Muscle of leg (tissue), 3 donors: ENCODE measurements at regions not wholly inside any gene's neighbourhood (a gene's known extent, or its start where the extent isn't known, plus 50 kb on each side); places are given as distances from the start of the nearest gene placed in this dataset.

Source experiments
- DNase-seq: peaks from one replicate; pipeline ENCODE4 v3.0.0; 2013
- H3K27ac ChIP-seq: one replicate; pipeline ENCODE4 v1.5.1; 2013; ENCODE audit warnings: mild to moderate bottlenecking, low read length, control low read depth
- H3K27me3 ChIP-seq: one replicate; pipeline ENCODE4 v1.6.1; 2013; ENCODE audit warnings: low read length; ENCODE audit not compliant: control insufficient read depth, insufficient read depth
- H3K36me3 ChIP-seq: one replicate; pipeline ENCODE4 v1.6.1; 2013; ENCODE audit warnings: low read length; ENCODE audit not compliant: control insufficient read depth, insufficient read depth
- H3K4me1 ChIP-seq: one replicate; pipeline ENCODE4 v1.6.1; 2013; ENCODE audit warnings: low read length; ENCODE audit not compliant: control insufficient read depth, insufficient read depth
- H3K4me3 ChIP-seq: one replicate; pipeline ENCODE4 v1.5.1; 2013; ENCODE audit warnings: low read length, control low read depth
- H3K9me3 ChIP-seq: replicated peaks from 2 replicates; pipeline ENCODE4 v1.6.1; 2013; ENCODE audit warnings: low read depth, low read length; ENCODE audit not compliant: control insufficient read depth
- WGBS: methylation state at CpG from one replicate; pipeline ENCODE4 v1.1.5; 2013; ENCODE audit warnings: missing lambda C conversion rate; ENCODE audit not compliant: insufficient coverage; 5-methylcytosine and 5-hydroxymethylcytosine counted together

GRCh38 chr5:17813214-17813613 is 179.0 kb downstream of the TAF11L14 start:
- no peak overlapping the region for H3K4me3 ChIP-seq
- WGBS = 97% methylated on average over 2 of the region's 5 CpGs
- DNase-seq = no peak
- H3K4me1 ChIP-seq = no peaks in the 10 kb centered on the region
- no peaks in the 10 kb centered on the region for H3K9me3 ChIP-seq
- no peaks in the 10 kb centered on the region for H3K36me3 ChIP-seq
- H3K27ac ChIP-seq = no peak overlapping the region
- H3K27me3 ChIP-seq = no peaks in the 10 kb centered on the region

GRCh38 chr5:17816505-17816904 is 182.2 kb downstream of the TAF11L14 start:
- no peaks in the 10 kb centered on the region for H3K4me1 ChIP-seq
- no peaks in the 10 kb centered on the region for H3K36me3 ChIP-seq
- no peak overlapping the region for H3K27ac ChIP-seq
- H3K27me3 ChIP-seq = no peaks in the 10 kb centered on the region
- no peaks in the 10 kb centered on the region for H3K9me3 ChIP-seq
- WGBS = 40% methylated on average over 1 of the region's 1 CpG
- DNase-seq = peak; percentile 18
- H3K4me3 ChIP-seq = no peak overlapping the region

GRCh38 chr5:17816944-17817343 is 182.7 kb downstream of the TAF11L14 start:
- Histone ChIP-seq H3K9me3 (no peaks in the 10 kb centered on the region), H3K36me3 (no peaks in the 10 kb centered on the region), H3K27me3 (no peaks in the 10 kb centered on the region), H3K4me3 (no peak overlapping the region), H3K27ac (no peak overlapping the region), H3K4me1 (no peaks in the 10 kb centered on the region)
- WGBS = no CpG with 5 or more reads among the region's 2 CpGs
- DNase-seq = no peak

- H3K4me1 ChIP-seq = no peaks in the 10 kb centered on the region
- no peak overlapping the region for H3K27ac ChIP-seq
- DNase-seq = peak; percentile 35
- no peaks in the 10 kb centered on the region for H3K36me3 ChIP-seq
- no peak overlapping the region for H3K4me3 ChIP-seq
- H3K9me3 ChIP-seq = no peaks in the 10 kb centered on the region
- H3K27me3 ChIP-seq = no peaks in the 10 kb centered on the region
Measured at GRCh38 chr5:17817990-17818389, 183.7 kb downstream of the TAF11L14 start.

- Histone ChIP-seq H3K4me3 (no peak overlapping the region), H3K27me3 (no peaks in the 10 kb centered on the region), H3K36me3 (no peaks in the 10 kb centered on the region), H3K27ac (no peak overlapping the region), H3K4me1 (no peaks in the 10 kb centered on the region), H3K9me3 (no peaks in the 10 kb centered on the region)
- no peak for DNase-seq
- 75% methylated on average over 1 of the region's 5 CpGs for WGBS
Measured at GRCh38 chr5:17819783-17820182, 185.5 kb downstream of the TAF11L14 start.

- Histone ChIP-seq H3K27ac (no peak overlapping the region), H3K9me3 (no peaks in the 10 kb centered on the region), H3K27me3 (no peaks in the 10 kb centered on the region), H3K4me1 (peaks cover 3% of the 10 kb centered on the region), H3K36me3 (no peaks in the 10 kb centered on the region), H3K4me3 (no peak overlapping the region)
- WGBS = 80% methylated on average over 1 of the region's 2 CpGs
- DNase-seq = peak; percentile 91
Measured at GRCh38 chr5:17828681-17829080, 194.4 kb downstream of the TAF11L14 start.

- no peaks in the 10 kb centered on the region for H3K9me3 ChIP-seq
- H3K36me3 ChIP-seq = no peaks in the 10 kb centered on the region
- no peak overlapping the region for H3K27ac ChIP-seq
- H3K27me3 ChIP-seq = no peaks in the 10 kb centered on the region
- peak; percentile 69 for DNase-seq
- H3K4me1 ChIP-seq = peaks cover 3% of the 10 kb centered on the region
- WGBS = no CpG with 5 or more reads among the region's 3 CpGs
- no peak overlapping the region for H3K4me3 ChIP-seq
Measured at GRCh38 chr5:17829456-17829855, 195.2 kb downstream of the TAF11L14 start.

- Histone ChIP-seq H3K4me3 (no peak overlapping the region), H3K27me3 (no peaks in the 10 kb centered on the region), H3K27ac (no peak overlapping the region), H3K4me1 (peaks cover 3% of the 10 kb centered on the region), H3K9me3 (peaks cover under 1% of the 10 kb centered on the region), H3K36me3 (no peaks in the 10 kb centered on the region)
- WGBS = no CpG with 5 or more reads among the region's 1 CpG
- no peak for DNase-seq
Measured at GRCh38 chr5:17831279-17831678, 197.0 kb downstream of the TAF11L14 start.

GRCh38 chr5:17832949-17833745 is 198.9 kb downstream of the TAF11L14 start:
- H3K4me1 ChIP-seq = peaks cover 3% of the 10 kb centered on the region

GRCh38 chr5:17837757-17838156 is 203.5 kb downstream of the TAF11L14 start:
- Histone ChIP-seq H3K27ac (no peak overlapping the region), H3K4me3 (no peak overlapping the region), H3K36me3 (no peaks in the 10 kb centered on the region), H3K4me1 (peaks cover 3% of the 10 kb centered on the region), H3K9me3 (peaks cover 2% of the 10 kb centered on the region), H3K27me3 (no peaks in the 10 kb centered on the region)
- WGBS = no CpG with 5 or more reads among the region's 2 CpGs
- DNase-seq = no peak

More at GRCh38 chr5:17832949-17833745, 198.9 kb downstream of the TAF11L14 start:
- Histone ChIP-seq H3K27me3 (no peaks in the 10 kb centered on the region), H3K27ac (peak overlapping the region; percentile 53), H3K36me3 (no peaks in the 10 kb centered on the region), H3K4me3 (no peak overlapping the region), H3K9me3 (peaks cover 2% of the 10 kb centered on the region)
- peak; percentile 93 for DNase-seq
- 42% methylated on average over 5 of the region's 5 CpGs for WGBS

GRCh38 chr5:17838469-17838868 is 204.2 kb downstream of the TAF11L14 start:
- Histone ChIP-seq H3K27ac (no peak overlapping the region), H3K27me3 (no peaks in the 10 kb centered on the region), H3K4me3 (no peak overlapping the region), H3K36me3 (no peaks in the 10 kb centered on the region), H3K4me1 (no peaks in the 10 kb centered on the region), H3K9me3 (peaks cover 2% of the 10 kb centered on the region)
- no CpG with 5 or more reads among the region's 3 CpGs for WGBS
- DNase-seq = no peak
